ENCODE measurements at regions not wholly inside any gene's neighbourhood (a gene's known extent, or its start where the extent isn't known, plus 50 kb on each side); places are given as distances from the start of the nearest gene placed in this dataset.
"Not testable (repeated sequence)": the region's sequence is repeated elsewhere in the genome, so short reads cannot be mapped to it uniquely, and the experiment has no call there.

GRCh38 chr3:5560199-5560598, 372.7 kb downstream of the EDEM1 start:
- DNase-seq: no peak

GRCh38 chr3:5563537-5564277, 376.2 kb downstream of the EDEM1 start:
- DNase-seq: no peak

- no peak for DNase-seq
Measured at GRCh38 chr3:5564278-5564666, 376.8 kb downstream of the EDEM1 start.

- DNase-seq: no peak
Measured at GRCh38 chr3:5565026-5565425, 377.5 kb downstream of the EDEM1 start.

GRCh38 chr3:5567113-5567512, 379.6 kb downstream of the EDEM1 start:
- DNase-seq: no peak

GRCh38 chr3:5568451-5568850, 380.9 kb downstream of the EDEM1 start:
- DNase-seq: no peak

- no peak for DNase-seq
Measured at GRCh38 chr3:5569152-5569551, 381.6 kb downstream of the EDEM1 start.

GRCh38 chr3:5572168-5572567, 384.7 kb downstream of the EDEM1 start:
- DNase-seq: no peak

- DNase-seq: no peak
Measured at GRCh38 chr3:5576277-5577011, 388.9 kb downstream of the EDEM1 start.

- DNase-seq: no peak
Measured at GRCh38 chr3:5579139-5579602, 391.7 kb downstream of the EDEM1 start.

- DNase-seq: no peak
Measured at GRCh38 chr3:5579946-5580345, 392.4 kb downstream of the EDEM1 start.

- no peak for DNase-seq
Measured at GRCh38 chr3:5580826-5581225, 393.3 kb downstream of the EDEM1 start.

- DNase-seq: no peak
Measured at GRCh38 chr3:5581743-5582142, 394.2 kb downstream of the EDEM1 start.

- DNase-seq: no peak
Measured at GRCh38 chr3:5583920-5584319, 396.4 kb downstream of the EDEM1 start.

- no peak for DNase-seq
Measured at GRCh38 chr3:5585085-5585484, 397.6 kb downstream of the EDEM1 start.

GRCh38 chr3:5606884-5607472, 419.5 kb downstream of the EDEM1 start:
- DNase-seq: no peak

GRCh38 chr3:5607581-5607980, 420.1 kb downstream of the EDEM1 start:
- no peak for DNase-seq

- not testable (repeated sequence) for DNase-seq
Measured at GRCh38 chr3:5608971-5609370, 421.5 kb downstream of the EDEM1 start.

- no peak for DNase-seq
Measured at GRCh38 chr3:5613599-5613998, 426.1 kb downstream of the EDEM1 start.

GRCh38 chr3:5616873-5617272, 429.4 kb downstream of the EDEM1 start:
- no peak for DNase-seq

- DNase-seq: no peak
Measured at GRCh38 chr3:5618170-5618569, 430.7 kb downstream of the EDEM1 start.

- DNase-seq: no peak
Measured at GRCh38 chr3:5630406-5630805, 442.9 kb downstream of the EDEM1 start.

GRCh38 chr3:5633960-5634359, 446.5 kb downstream of the EDEM1 start:
- DNase-seq: no peak

GRCh38 chr3:5634411-5634810, 446.9 kb downstream of the EDEM1 start:
- DNase-seq: no peak
